ENCODE measurements at regions not wholly inside any gene's neighbourhood (a gene's known extent, or its start where the extent isn't known, plus 50 kb on each side); places are given as distances from the start of the nearest gene placed in this dataset.

DNA sequence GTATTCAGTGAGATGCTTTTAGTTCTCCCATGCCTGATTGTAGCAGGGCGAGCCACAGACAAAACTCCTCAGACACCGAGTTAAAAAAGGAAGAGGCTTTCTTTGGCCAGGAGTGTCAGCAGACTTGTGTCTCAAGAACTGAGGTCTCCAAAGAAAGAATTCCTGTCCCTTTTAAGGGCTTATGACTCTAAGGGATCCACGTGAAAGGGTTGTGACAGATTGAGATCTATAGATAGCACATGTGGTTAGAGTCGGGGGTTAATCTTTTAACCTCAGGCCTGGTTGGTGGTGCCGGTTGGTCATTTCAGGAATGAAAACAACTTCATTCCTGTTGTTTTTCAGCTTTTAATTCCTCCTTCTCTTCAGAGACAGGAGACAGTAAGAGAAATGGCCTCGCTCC lies 168.8 kb upstream of the GRIK2 start:
- no peaks in the 10 kb centered on the region for H3F3A ChIP-seq (ENCODE audit: low read depth)
- H3K4me1 ChIP-seq (ENCODE audit: insufficient read depth, low read length, poor library complexity, severe bottlenecking), result no peaks in the 10 kb centered on the region
- H3K4me2 ChIP-seq (ENCODE audit: low read depth, low read length, poor library complexity, severe bottlenecking), result no peak overlapping the region
- H2AFZ ChIP-seq (ENCODE audit: low read length), result no peak overlapping the region
- H3K9me2 ChIP-seq (replicated peaks; ENCODE audit: low read depth, low read length), result no peaks in the 10 kb centered on the region
- no peaks in the 10 kb centered on the region for H4K20me1 ChIP-seq (ENCODE audit: insufficient read depth, low read length, poor library complexity, severe bottlenecking)
- H3K9ac ChIP-seq (ENCODE audit: low read depth, low read length, poor library complexity, severe bottlenecking), result no peak overlapping the region
- no peaks in the 10 kb centered on the region for H3K27me3 ChIP-seq (ENCODE audit: insufficient read depth, low read length, poor library complexity, severe bottlenecking)
- H3K4me3 ChIP-seq (ENCODE audit: low read length, poor library complexity, severe bottlenecking), result no peak overlapping the region
- no peaks in the 10 kb centered on the region for H3K9me3 ChIP-seq (ENCODE audit: insufficient read depth, low read depth, low read length)
- TF ChIP-seq, protein P1, sequence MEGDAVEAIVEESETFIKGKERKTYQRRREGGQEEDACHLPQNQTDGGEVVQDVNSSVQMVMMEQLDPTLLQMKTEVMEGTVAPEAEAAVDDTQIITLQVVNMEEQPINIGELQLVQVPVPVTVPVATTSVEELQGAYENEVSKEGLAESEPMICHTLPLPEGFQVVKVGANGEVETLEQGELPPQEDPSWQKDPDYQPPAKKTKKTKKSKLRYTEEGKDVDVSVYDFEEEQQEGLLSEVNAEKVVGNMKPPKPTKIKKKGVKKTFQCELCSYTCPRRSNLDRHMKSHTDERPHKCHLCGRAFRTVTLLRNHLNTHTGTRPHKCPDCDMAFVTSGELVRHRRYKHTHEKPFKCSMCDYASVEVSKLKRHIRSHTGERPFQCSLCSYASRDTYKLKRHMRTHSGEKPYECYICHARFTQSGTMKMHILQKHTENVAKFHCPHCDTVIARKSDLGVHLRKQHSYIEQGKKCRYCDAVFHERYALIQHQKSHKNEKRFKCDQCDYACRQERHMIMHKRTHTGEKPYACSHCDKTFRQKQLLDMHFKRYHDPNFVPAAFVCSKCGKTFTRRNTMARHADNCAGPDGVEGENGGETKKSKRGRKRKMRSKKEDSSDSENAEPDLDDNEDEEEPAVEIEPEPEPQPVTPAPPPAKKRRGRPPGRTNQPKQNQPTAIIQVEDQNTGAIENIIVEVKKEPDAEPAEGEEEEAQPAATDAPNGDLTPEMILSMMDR (conservative IDR thresholded peaks at IDR 0.05; ENCODE audit: low read length), result no peak
- TF ChIP-seq EZH2phosphoT487 (IDR thresholded peaks at IDR 0.05; ENCODE audit: borderline replicate concordance), result no peak
- H3K79me2 ChIP-seq (ENCODE audit: insufficient read depth, low read length), result no peaks in the 10 kb centered on the region
- no peaks in the 10 kb centered on the region for H3K36me3 ChIP-seq (ENCODE audit: insufficient read depth, low read length)

DNA sequence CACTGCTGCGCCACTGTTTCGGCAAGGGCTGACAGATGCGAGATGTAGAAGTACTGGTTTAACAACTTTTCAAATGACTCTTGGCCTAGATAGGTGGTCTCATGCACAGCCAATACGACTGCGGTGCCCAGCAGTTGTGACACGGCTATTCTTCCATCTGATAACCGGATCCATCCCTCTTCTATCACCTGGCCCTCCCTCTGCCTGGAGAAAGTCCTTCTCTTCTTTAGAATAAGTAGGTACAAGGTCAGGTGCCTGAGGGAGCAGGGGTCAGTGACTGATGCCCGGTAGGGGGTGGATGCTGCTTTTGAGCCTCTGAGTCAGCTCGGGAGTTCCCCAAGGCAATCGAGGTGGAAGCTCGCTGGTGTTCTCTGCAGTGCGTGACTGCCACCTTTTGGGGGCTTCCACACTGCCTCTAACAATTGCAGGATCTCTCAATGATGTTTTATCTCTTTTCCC lies 166.8 kb upstream of the GRIK2 start:
- no peak overlapping the region for H3K4me3 ChIP-seq (ENCODE audit: low read length, poor library complexity, severe bottlenecking)

DNA sequence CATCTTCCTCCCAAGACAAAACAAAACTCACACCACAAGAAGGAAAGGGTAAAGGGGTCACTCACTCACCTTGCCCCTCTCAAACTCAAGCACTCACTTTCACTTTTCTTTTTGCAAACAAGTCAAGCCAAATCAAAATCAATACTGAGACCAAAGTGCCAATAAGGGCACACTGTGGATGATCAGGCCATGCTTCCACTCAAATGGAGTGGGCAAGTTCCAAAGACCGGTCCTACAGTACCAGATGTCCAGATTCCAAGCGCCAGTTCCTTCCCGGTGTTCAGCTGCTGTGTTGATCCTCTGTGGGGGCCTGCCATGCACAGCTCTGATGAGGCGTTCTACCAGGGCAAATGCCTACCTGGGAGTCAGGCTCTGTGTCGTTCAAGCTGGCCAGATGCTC lies 162.6 kb upstream of the GRIK2 start:
- Histone ChIP-seq H3F3A (ENCODE audit: low read depth) (no peaks in the 10 kb centered on the region), H3K9me3 (ENCODE audit: insufficient read depth, low read depth, low read length) (no peaks in the 10 kb centered on the region), H4K20me1 (ENCODE audit: insufficient read depth, low read length, poor library complexity, severe bottlenecking) (no peaks in the 10 kb centered on the region), H2AFZ (ENCODE audit: low read length) (no peak overlapping the region), H3K4me1 (ENCODE audit: insufficient read depth, low read length, poor library complexity, severe bottlenecking) (no peaks in the 10 kb centered on the region), H3K9me2 (replicated peaks; ENCODE audit: low read depth, low read length) (no peaks in the 10 kb centered on the region), H3K36me3 (ENCODE audit: insufficient read depth, low read length) (no peaks in the 10 kb centered on the region), H3K4me3 (ENCODE audit: low read length, poor library complexity, severe bottlenecking) (no peak overlapping the region), H3K9ac (ENCODE audit: low read depth, low read length, poor library complexity, severe bottlenecking) (no peak overlapping the region), H3K4me2 (ENCODE audit: low read depth, low read length, poor library complexity, severe bottlenecking) (no peak overlapping the region), H3K79me2 (ENCODE audit: insufficient read depth, low read length) (no peaks in the 10 kb centered on the region), H3K27me3 (ENCODE audit: insufficient read depth, low read length, poor library complexity, severe bottlenecking) (no peaks in the 10 kb centered on the region)
- no peak for TF ChIP-seq EZH2phosphoT487 (IDR thresholded peaks at IDR 0.05; ENCODE audit: borderline replicate concordance)
- TF ChIP-seq, protein P1 (conservative IDR thresholded peaks at IDR 0.05; ENCODE audit: low read length), result no peak

More for the DNA sequence above, 166.8 kb upstream of the GRIK2 start:
- Histone ChIP-seq H3K4me2 (ENCODE audit: low read depth, low read length, poor library complexity, severe bottlenecking) (no peak overlapping the region), H3F3A (ENCODE audit: low read depth) (no peaks in the 10 kb centered on the region), H4K20me1 (ENCODE audit: insufficient read depth, low read length, poor library complexity, severe bottlenecking) (no peaks in the 10 kb centered on the region), H3K9me3 (ENCODE audit: insufficient read depth, low read depth, low read length) (no peaks in the 10 kb centered on the region), H3K9me2 (replicated peaks; ENCODE audit: low read depth, low read length) (no peaks in the 10 kb centered on the region), H3K79me2 (ENCODE audit: insufficient read depth, low read length) (no peaks in the 10 kb centered on the region), H3K4me1 (ENCODE audit: insufficient read depth, low read length, poor library complexity, severe bottlenecking) (no peaks in the 10 kb centered on the region), H3K9ac (ENCODE audit: low read depth, low read length, poor library complexity, severe bottlenecking) (no peak overlapping the region), H3K36me3 (ENCODE audit: insufficient read depth, low read length) (no peaks in the 10 kb centered on the region), H2AFZ (ENCODE audit: low read length) (no peak overlapping the region), H3K27me3 (ENCODE audit: insufficient read depth, low read length, poor library complexity, severe bottlenecking) (no peaks in the 10 kb centered on the region)
- TF ChIP-seq, protein P1 (conservative IDR thresholded peaks at IDR 0.05; ENCODE audit: low read length), result peak; percentile 37
- no peak for TF ChIP-seq EZH2phosphoT487 (IDR thresholded peaks at IDR 0.05; ENCODE audit: borderline replicate concordance)

All from Loucy (cell line).